Suprapubic skin (tissue), 4 donors: ENCODE measurements at regions not wholly inside any gene's neighbourhood (a gene's known extent, or its start where the extent isn't known, plus 50 kb on each side); places are given as distances from the start of the nearest gene placed in this dataset.

ENCODE experiments used
- CTCF ChIP-seq, 2 donors: fragments of 200-600 bp in 1 of 2; fragments of 450-650 bp in 1 of 2; sonication (generic) in 1 of 2; IDR thresholded peaks; one replicate each; pipeline ENCODE4 v1.5.1; 2016 to 2019; ENCODE audit warnings: antibody characterized with exemption in 2 of 2, mild to moderate bottlenecking in 1 of 2, moderate library complexity in 1 of 2
- EP300 ChIP-seq: sonication (generic); formaldehyde crosslinking; IDR thresholded peaks from one replicate; pipeline ENCODE4 v1.6.1; 2017; ENCODE audit warnings: antibody characterized with exemption
- POLR2A ChIP-seq, 2 donors: fragments of 450-650 bp; IDR thresholded peaks; one replicate each; pipeline ENCODE4 v1.6.1; 2017; ENCODE audit warnings: antibody characterized with exemption in 2 of 2, mild to moderate bottlenecking in 2 of 2, moderate library complexity in 2 of 2
- POLR2AphosphoS5 ChIP-seq, 3 donors: sonication (generic); formaldehyde crosslinking; IDR thresholded peaks; one replicate each; pipeline ENCODE4 v1.6.1; 2017; ENCODE audit warnings: antibody characterized with exemption in 3 of 3

- TF ChIP-seq CTCF (IDR thresholded peaks at IDR 0.05) (no peak), EP300 (no peak), POLR2A (IDR thresholded peaks at IDR 0.05) (no peak), POLR2AphosphoS5 (IDR thresholded peaks at IDR 0.05) (no peak)
Observed at GRCh38 chr4:23153076-23153475, 460.3 kb downstream of the GBA3 start.
